H1 (cell line): ENCODE measurements at regions not wholly inside any gene's neighbourhood (a gene's known extent, or its start where the extent isn't known, plus 50 kb on each side); places are given as distances from the start of the nearest gene placed in this dataset.

ENCODE experiments used
- CTCF ChIA-PET: fragments of 300-600 bp; sonication (Branson Sonifier 250); formaldehyde crosslinking; loops from one replicate; lab custom pipeline; 2021; ENCODE audit not compliant: partially characterized antibody; lab: Charles Lee
- POLR2A ChIA-PET: fragments of 300-600 bp; sonication (Branson Sonifier 250); formaldehyde crosslinking; loops from one replicate; lab custom pipeline; 2021; ENCODE audit warnings: inconsistent platforms; ENCODE audit not compliant: partially characterized antibody; lab: Charles Lee
- DNase-seq, 2 experiments: peaks; one replicate each; pipeline versions ENCODE4 v3.0.0 to v3.0.0-alpha.2; 2010 to 2022; ENCODE audit warnings: low spot score in 2 of 2, low read depth in 1 of 2, mixed read lengths in 1 of 2
- FAIRE-seq: peaks from 2 replicates; lab custom pipeline; 2011; peaks lifted over from hg19 to GRCh38; lab: Jason Lieb, UNC
- H2AFZ ChIP-seq: 2 replicates; pipeline ENCODE4 v1.8.1; 2012; ENCODE audit warnings: low read length, inconsistent platforms
- H2AK5ac ChIP-seq: 2 replicates; pipeline ENCODE4 v1.6.1; 2013; ENCODE audit warnings: low read depth, low read length
- H2BK120ac ChIP-seq: replicated peaks from 2 replicates; pipeline ENCODE3; 2013; ENCODE audit warnings: low read depth, low read length, inconsistent platforms
- H2BK12ac ChIP-seq: 2 replicates; pipeline ENCODE4 v1.6.1; 2013; ENCODE audit warnings: low read depth, low read length
- H2BK15ac ChIP-seq: 2 replicates; pipeline ENCODE4 v1.6.1; 2013; ENCODE audit warnings: low read length
- H2BK20ac ChIP-seq: 2 replicates; pipeline ENCODE4 v1.6.1; 2013; ENCODE audit warnings: low read length
- H2BK5ac ChIP-seq: 2 replicates; pipeline ENCODE4 v1.6.1; 2013; ENCODE audit warnings: low read depth, low read length
- H3K14ac ChIP-seq: 2 replicates; pipeline ENCODE4 v1.6.1; 2013; ENCODE audit warnings: inconsistent platforms; ENCODE audit not compliant: insufficient read length
- H3K18ac ChIP-seq: 2 replicates; pipeline ENCODE4 v1.6.1; 2013; ENCODE audit warnings: low read length; ENCODE audit errors: extremely low read depth
- H3K23ac ChIP-seq: 2 replicates; pipeline ENCODE4 v1.6.1; 2013; ENCODE audit warnings: inconsistent platforms; ENCODE audit not compliant: insufficient read length
- H3K23me2 ChIP-seq: 2 replicates; pipeline ENCODE4 v1.6.1; 2013; ENCODE audit warnings: low read depth, low read length
- H3K27ac ChIP-seq: 2 replicates; pipeline ENCODE4 v1.6.1; 2011; ENCODE audit warnings: low read depth, low read length, inconsistent platforms
- H3K27me3 ChIP-seq, 4 experiments: replicated peaks in 1 of 4; 1 replicate in 1 of 4; 2 replicates in 3 of 4; pipeline versions ENCODE4 v1.6.1 to v1.8.1; 2011 to 2013; ENCODE audit warnings: low read length in 3 of 4, mild to moderate bottlenecking in 3 of 4, inconsistent platforms in 2 of 4, mixed read lengths in 2 of 4, moderate library complexity in 1 of 4; ENCODE audit not compliant: control insufficient read depth in 3 of 4, insufficient read depth in 3 of 4; ENCODE audit errors: extremely low read depth in 1 of 4
- H3K36me3 ChIP-seq, 4 experiments: 2 replicates each; pipeline versions ENCODE4 v1.6.1 to v1.8.1; 2011 to 2013; ENCODE audit warnings: mild to moderate bottlenecking in 4 of 4, low read length in 3 of 4, moderate library complexity in 2 of 4, control low read depth in 1 of 4, inconsistent platforms in 1 of 4; ENCODE audit not compliant: insufficient read depth in 4 of 4, control insufficient read depth in 2 of 4
- H3K4ac ChIP-seq: replicated peaks from 2 replicates; pipeline ENCODE3; 2013; ENCODE audit warnings: low read length, low read depth, mixed read lengths, inconsistent platforms; ENCODE audit not compliant: insufficient read length
- H3K4me1 ChIP-seq, 4 experiments: replicated peaks in 1 of 4; 1 replicate in 1 of 4; 2 replicates in 3 of 4; pipeline versions ENCODE4 v1.6.1 to v1.8.1; 2011 to 2013; ENCODE audit warnings: low read length in 3 of 4, inconsistent platforms in 2 of 4, mixed read lengths in 1 of 4; ENCODE audit not compliant: insufficient read depth in 4 of 4, control insufficient read depth in 3 of 4
- H3K4me2 ChIP-seq, 2 experiments: 2 replicates each; pipeline versions ENCODE4 v1.6.1 to v1.8.1; 2011 to 2013; ENCODE audit warnings: low read depth in 2 of 2, low read length in 2 of 2, control low read depth in 1 of 2, inconsistent platforms in 1 of 2, mild to moderate bottlenecking in 1 of 2; ENCODE audit not compliant: insufficient read depth in 1 of 2
- H3K4me3 ChIP-seq, 4 experiments: fragments of 200-600, 300-600 bp in 1 of 4; sonication (generic), shearing (Covaris generic), sonication (Bioruptor Twin) in 1 of 4; 2 replicates each; pipeline versions ENCODE4 v1.5.1 to v1.8.1; 2011 to 2016; ENCODE audit warnings: low read length in 4 of 4, low read depth in 3 of 4, control low read depth in 2 of 4, inconsistent platforms in 2 of 4, mild to moderate bottlenecking in 2 of 4, mixed read lengths in 1 of 4, moderate library complexity in 1 of 4; ENCODE audit not compliant: insufficient read depth in 2 of 4; ENCODE audit errors: extremely low read depth in 1 of 4
- H3K56ac ChIP-seq: replicated peaks from 2 replicates; pipeline ENCODE3; 2013; ENCODE audit warnings: low read depth, mild to moderate bottlenecking, mixed read lengths, low read length, inconsistent platforms; ENCODE audit not compliant: insufficient read length
- H3K79me1 ChIP-seq: 2 replicates; pipeline ENCODE4 v1.6.1; 2013; ENCODE audit warnings: low read depth, low read length, control low read depth
- H3K79me2 ChIP-seq, 2 experiments: 2 replicates each; pipeline versions ENCODE4 v1.6.1 to v1.8.1; 2012 to 2013; ENCODE audit warnings: low read length in 2 of 2, mild to moderate bottlenecking in 2 of 2, inconsistent platforms in 1 of 2; ENCODE audit not compliant: insufficient read depth in 2 of 2, control insufficient read depth in 1 of 2
- H3K9ac ChIP-seq, 4 experiments: replicated peaks in 1 of 4; 1 replicate in 1 of 4; 2 replicates in 3 of 4; pipeline versions ENCODE4 v1.6.1 to v1.8.1; 2011 to 2013; ENCODE audit warnings: low read depth in 3 of 4, low read length in 3 of 4, control low read depth in 2 of 4, mild to moderate bottlenecking in 2 of 4, moderate library complexity in 2 of 4, inconsistent platforms in 1 of 4; ENCODE audit errors: extremely low read depth in 1 of 4
- H3K9me3 ChIP-seq, 2 experiments: 2 replicates each; pipeline versions ENCODE4 v1.6.1 to v1.8.1; 2012 to 2013; ENCODE audit warnings: mild to moderate bottlenecking in 2 of 2, moderate library complexity in 2 of 2, control low read depth in 1 of 2, inconsistent platforms in 1 of 2, low read depth in 1 of 2, low read length in 1 of 2, mixed read lengths in 1 of 2; ENCODE audit not compliant: insufficient read depth in 2 of 2
- H4K20me1 ChIP-seq, 2 experiments: replicated peaks in 1 of 2; 2 replicates each; pipeline versions ENCODE3 to v1.8.1; 2011 to 2013; ENCODE audit warnings: inconsistent platforms in 2 of 2, low read length in 2 of 2, mild to moderate bottlenecking in 1 of 2; ENCODE audit not compliant: insufficient read depth in 2 of 2, control insufficient read depth in 1 of 2
- H4K5ac ChIP-seq: 2 replicates; pipeline ENCODE4 v1.6.1; 2013; ENCODE audit warnings: low read length, low read depth, mixed read lengths, inconsistent platforms; ENCODE audit not compliant: insufficient read length
- H4K8ac ChIP-seq: 2 replicates; pipeline ENCODE4 v1.8.0; 2013; ENCODE audit warnings: mild to moderate bottlenecking, moderate library complexity, low read length, inconsistent platforms; ENCODE audit not compliant: insufficient read depth; ENCODE audit errors: extremely low read depth
- H4K91ac ChIP-seq: replicated peaks from 2 replicates; pipeline ENCODE3; 2013; ENCODE audit warnings: low read length, mixed read lengths, inconsistent platforms; ENCODE audit not compliant: insufficient read length
- BCL11A ChIP-seq, 2 experiments: IDR thresholded peaks; one replicate each; pipeline ENCODE4 v1.6.1; 2011; ENCODE audit warnings: low read depth in 2 of 2, low read length in 2 of 2, mild to moderate bottlenecking in 2 of 2
- CEBPB ChIP-seq: IDR thresholded peaks from 2 replicates; pipeline ENCODE4 v1.6.1; 2012; ENCODE audit warnings: low read depth, low read length
- CHD1 ChIP-seq: IDR thresholded peaks from 2 replicates; pipeline ENCODE4 v1.6.1; 2012; ENCODE audit warnings: low read depth, low read length, improper control_type of control experiment
- EGR1 ChIP-seq: IDR thresholded peaks from 2 replicates; pipeline ENCODE4 v1.6.1; 2011; ENCODE audit warnings: low read depth, low read length, borderline replicate concordance
- EP300 ChIP-seq, 2 experiments: IDR thresholded peaks; 1 replicate in 1 of 2; 2 replicates in 1 of 2; pipeline ENCODE4 v1.6.1; 2011 to 2012; ENCODE audit warnings: low read depth in 2 of 2, low read length in 2 of 2, mild to moderate bottlenecking in 2 of 2, borderline replicate concordance in 1 of 2, inconsistent platforms in 1 of 2, moderate library complexity in 1 of 2
- JUND ChIP-seq: IDR thresholded peaks from 2 replicates; pipeline ENCODE4 v1.6.1; 2011; ENCODE audit warnings: mild to moderate bottlenecking, improper control_type of control experiment, low read length
- KDM1A ChIP-seq: fragments of 200-600, 300-600 bp; sonication (generic); IDR thresholded peaks from 2 replicates; pipeline ENCODE4 v1.7.1; 2016; ENCODE audit warnings: mild to moderate bottlenecking, low read length, borderline replicate concordance
- POU5F1 ChIP-seq: IDR thresholded peaks from 2 replicates; pipeline ENCODE4 v1.6.1; 2011; ENCODE audit warnings: low read depth, mild to moderate bottlenecking, low read length, moderate library complexity
- RFX5 ChIP-seq: IDR thresholded peaks from 2 replicates; pipeline ENCODE4 v1.6.1; 2011; ENCODE audit warnings: low read depth, low read length, improper control_type of control experiment, borderline replicate concordance
- RNF2 ChIP-seq: fragments of 200-900, 300-1000 bp; sonication (generic); IDR thresholded peaks from 2 replicates; pipeline ENCODE4 v1.7.1; 2016; ENCODE audit warnings: borderline replicate concordance, low read depth, mild to moderate bottlenecking, antibody characterized with exemption, low read length; ENCODE audit not compliant: poor library complexity, severe bottlenecking; ENCODE audit errors: missing control alignments
- SP1 ChIP-seq: IDR thresholded peaks from 2 replicates; pipeline ENCODE4 v1.6.1; 2011; ENCODE audit warnings: low read depth, low read length
- TAF1 ChIP-seq: IDR thresholded peaks from 2 replicates; pipeline ENCODE4 v1.6.1; 2011; ENCODE audit warnings: mild to moderate bottlenecking, low read depth, low read length
- WGBS, 2 experiments: shearing (Covaris generic) in 1 of 2; methylation state at CpG; one replicate each; pipeline versions ENCODE4 v1.1.6 to v1.1.7; 2013 to 2015; ENCODE audit warnings: low lambda C conversion rate in 2 of 2, mixed read lengths in 2 of 2, inconsistent platforms in 1 of 2, low coverage in 1 of 2, missing lambda C conversion rate in 1 of 2; ENCODE audit not compliant: insufficient replicate concordance in 2 of 2, insufficient coverage in 1 of 2, insufficient read length in 1 of 2; ENCODE audit errors: extremely low coverage in 1 of 2, missing lambda C conversion rate in 1 of 2; 5-methylcytosine and 5-hydroxymethylcytosine counted together

DNA sequence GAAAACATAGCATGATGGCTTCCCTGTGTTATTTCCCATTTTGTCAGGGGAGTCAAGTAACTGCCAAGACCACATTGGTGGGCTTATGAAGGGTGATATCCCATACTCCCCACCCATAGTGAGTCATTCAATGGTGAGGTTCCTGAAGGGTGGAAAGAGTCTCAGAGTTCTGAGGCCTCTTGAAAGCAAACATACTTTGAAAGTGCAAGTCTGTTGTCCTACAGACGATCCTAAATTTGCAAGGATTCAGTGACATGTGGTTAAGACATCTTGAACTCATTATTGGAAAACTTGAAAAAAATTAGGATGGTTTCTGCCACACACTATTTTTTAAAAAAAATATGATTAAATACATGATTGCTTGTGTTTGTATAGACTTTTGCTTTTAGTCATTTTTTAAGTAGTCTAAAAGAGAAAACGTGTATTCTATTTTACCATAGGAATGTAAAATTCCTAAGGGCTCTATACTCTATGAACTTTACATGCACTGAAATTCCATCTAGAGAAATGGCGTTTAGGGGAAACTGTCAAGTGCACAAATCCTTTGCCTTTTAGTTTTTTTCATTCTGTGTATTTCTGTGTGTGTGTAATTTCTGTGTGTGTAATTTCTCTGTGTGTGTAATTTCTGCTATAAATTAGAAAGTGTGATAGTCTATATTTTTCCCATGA, 225.5 kb upstream of the ADAMTS5 start:
- no peak overlapping the region for H3K14ac ChIP-seq
- 86% methylated on average over 3 of the region's 3 CpGs; no CpG with 5 or more reads in 1 of the 2 experiments for WGBS, 2 experiments
- H2BK12ac ChIP-seq: no peak overlapping the region
- H3K56ac ChIP-seq: peak overlapping the region; percentile 64
- no peak overlapping the region for H2AFZ ChIP-seq
- CTCF ChIA-PET: interaction anchor here (0.6 kb wide), 1 partner anchor 30 kb away, joined by 4 read pairs; no protein-coding TSS in a partner anchor
- no peaks in the 10 kb centered on the region for H3K4me1 ChIP-seq
- no peak overlapping the region for H2BK5ac ChIP-seq
- no peak overlapping the region for H4K91ac ChIP-seq
- no peaks in the 10 kb centered on the region for H3K9me3 ChIP-seq
- no peak overlapping the region for H4K5ac ChIP-seq
- peak overlapping the region; percentile 43 for H2BK120ac ChIP-seq
- no peak for DNase-seq
- H2BK15ac ChIP-seq: no peak overlapping the region
- H4K20me1 ChIP-seq: no peaks in the 10 kb centered on the region
- H3K23ac ChIP-seq: no peak overlapping the region
- H3K27me3 ChIP-seq: no peaks in the 10 kb centered on the region
- H3K4ac ChIP-seq: no peak overlapping the region
- H3K18ac ChIP-seq: no peak overlapping the region
- no peak for FAIRE-seq
- no peak overlapping the region for H2BK20ac ChIP-seq
- no peak overlapping the region for H3K4me3 ChIP-seq
- no peak overlapping the region for H4K8ac ChIP-seq
- no peak overlapping the region for H3K27ac ChIP-seq
- no peaks in the 10 kb centered on the region for H3K36me3 ChIP-seq
- H3K79me2 ChIP-seq: no peaks in the 10 kb centered on the region
- no peak overlapping the region for H3K9ac ChIP-seq
- no peak for TF ChIP-seq CHD1
- TF ChIP-seq EP300 (IDR thresholded peaks at IDR 0.05; ENCODE audit: borderline replicate concordance in 1 of 2, low read depth in 2 of 2, low read length in 2 of 2): no peak
- TF ChIP-seq CEBPB: no peak
- TF ChIP-seq EGR1: no peak
- no peak for TF ChIP-seq SP1
- no peak for TF ChIP-seq TAF1
- TF ChIP-seq POU5F1: no peak
- no peak for TF ChIP-seq RNF2
- no peak for TF ChIP-seq KDM1A
- TF ChIP-seq BCL11A (IDR thresholded peaks at IDR 0.05; ENCODE audit: low read depth in 2 of 2, low read length in 2 of 2): no peak
- no peak for TF ChIP-seq JUND
- TF ChIP-seq RFX5: no peak
- H2AK5ac ChIP-seq: no peak overlapping the region
- no peak overlapping the region for H3K4me2 ChIP-seq
- no peaks in the 10 kb centered on the region for H3K79me1 ChIP-seq
- no peaks in the 10 kb centered on the region for H3K23me2 ChIP-seq
- POLR2A ChIA-PET: no interaction called here
